ENCODE measurements at regions not wholly inside any gene's neighbourhood (a gene's known extent, or its start where the extent isn't known, plus 50 kb on each side); places are given as distances from the start of the nearest gene placed in this dataset.

DNA sequence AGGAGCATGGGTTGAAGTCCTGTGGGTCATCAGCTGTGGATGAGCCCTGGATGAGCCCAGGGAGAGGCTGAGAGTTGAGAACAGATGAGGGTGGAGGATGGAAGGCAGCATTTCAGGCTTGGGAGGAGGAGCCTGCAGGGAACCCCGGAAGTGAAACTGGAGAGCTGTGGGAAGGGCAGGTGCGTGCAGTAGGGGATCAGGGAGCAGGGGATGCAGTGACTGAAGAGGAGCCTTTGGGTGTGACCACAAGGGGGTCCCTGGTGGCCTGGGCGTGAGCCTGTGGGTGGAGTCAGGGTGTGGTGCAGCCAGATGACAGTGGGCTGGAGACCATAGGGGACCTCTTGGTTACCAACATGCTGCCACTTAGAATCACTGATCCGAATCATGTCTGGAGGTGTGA is 115.5 kb downstream of the PAPOLA start:
- DNase-seq = no peak

DNA sequence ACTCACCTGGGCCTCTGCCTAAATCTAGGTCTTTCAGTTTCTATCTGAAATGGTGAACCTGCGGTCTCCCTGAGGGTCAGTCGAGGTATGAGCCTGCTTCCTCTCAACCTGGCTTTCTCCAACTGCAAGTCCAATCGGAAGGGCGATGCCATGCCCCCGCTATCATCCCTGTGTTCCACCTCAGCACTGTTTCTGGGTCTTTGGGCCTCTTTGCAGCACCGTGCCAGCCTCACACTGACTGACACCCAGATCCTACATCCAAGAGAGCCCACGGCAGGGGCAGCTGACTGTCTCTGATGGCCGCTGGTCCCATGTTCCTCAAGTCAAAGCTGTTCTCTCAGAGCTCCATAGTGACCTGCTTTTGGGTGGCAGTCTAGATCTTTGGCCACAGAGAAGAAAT is 120.7 kb downstream of the PAPOLA start:
- no peak for DNase-seq

DNA sequence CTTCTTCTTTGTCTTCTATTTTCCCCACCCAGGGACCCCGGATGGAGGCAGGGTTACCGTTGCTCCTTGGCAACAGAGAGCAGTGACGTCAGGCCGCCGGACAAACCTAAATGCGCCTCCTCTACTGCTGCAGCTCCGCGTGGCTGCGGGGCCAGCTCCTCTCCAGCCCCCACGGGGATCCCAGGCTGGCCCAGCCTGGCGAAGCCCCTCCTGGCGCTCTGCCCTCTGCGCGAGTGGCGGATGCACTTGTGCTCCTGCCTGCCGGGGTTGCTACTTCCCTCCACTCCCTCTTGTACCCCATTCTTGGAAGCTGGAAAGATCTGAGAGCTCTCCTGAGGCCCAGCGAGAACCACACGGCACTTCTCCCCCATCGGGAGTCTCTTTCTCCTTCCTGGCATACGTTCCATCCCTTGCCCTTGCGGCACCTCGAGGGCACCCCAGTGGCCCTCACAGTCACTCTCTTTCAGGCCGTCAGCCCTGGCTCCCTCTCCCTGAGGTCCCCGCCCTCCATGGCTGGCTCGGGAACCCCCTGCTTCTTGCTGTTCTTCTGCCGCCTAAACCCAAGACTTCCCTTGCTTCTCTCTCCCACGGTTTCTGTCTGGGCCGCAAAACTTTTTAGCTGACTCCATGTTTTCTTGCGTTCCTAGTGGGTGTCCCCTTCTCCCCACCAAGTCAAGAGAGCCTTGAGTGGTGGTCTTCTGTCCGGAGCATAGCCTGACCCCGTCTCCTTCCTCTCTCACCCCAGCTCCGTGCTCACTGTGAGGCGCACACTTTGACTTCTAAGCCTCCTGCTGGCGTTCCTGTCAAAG is 121.7 kb downstream of the PAPOLA start:
- no peak for DNase-seq

DNA sequence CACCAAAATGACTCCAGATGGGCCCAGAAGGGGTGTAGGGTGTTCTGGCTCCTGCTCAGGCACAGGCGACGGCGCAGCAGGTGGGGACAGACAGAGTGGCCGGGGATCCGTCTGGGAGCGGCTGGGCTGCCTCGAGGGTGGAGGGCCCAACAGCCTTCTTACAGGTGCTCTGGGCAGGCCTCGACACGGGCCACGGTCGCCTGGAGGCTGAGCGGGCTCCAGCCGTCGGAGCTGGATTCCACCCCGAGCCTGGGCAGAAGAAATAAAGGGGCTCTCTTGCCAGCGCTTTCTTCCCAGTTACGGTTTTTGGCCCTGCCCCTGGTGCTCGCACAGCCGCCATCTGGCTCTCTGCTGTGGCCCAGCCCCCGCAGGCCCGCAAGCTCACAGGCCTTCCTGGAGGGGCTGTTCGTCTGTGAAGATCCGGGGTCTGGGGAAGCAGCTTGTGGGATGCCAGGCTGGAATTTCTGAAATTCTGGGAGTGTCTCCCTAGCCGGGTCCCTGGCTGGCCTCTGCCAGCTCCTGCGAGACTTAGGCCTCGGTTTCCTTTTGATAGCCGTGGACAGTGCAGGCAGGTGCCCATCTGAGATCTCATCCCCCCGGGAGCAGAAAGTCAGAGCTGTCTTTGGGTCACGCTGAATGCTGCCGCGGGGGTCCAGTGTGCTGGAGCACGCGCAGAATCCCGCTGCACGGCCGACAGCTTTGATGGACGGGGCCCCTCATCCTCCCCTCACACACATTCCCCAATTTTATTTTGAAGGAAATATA is 122.7 kb downstream of the PAPOLA start:
- DNase-seq = no peak

DNA sequence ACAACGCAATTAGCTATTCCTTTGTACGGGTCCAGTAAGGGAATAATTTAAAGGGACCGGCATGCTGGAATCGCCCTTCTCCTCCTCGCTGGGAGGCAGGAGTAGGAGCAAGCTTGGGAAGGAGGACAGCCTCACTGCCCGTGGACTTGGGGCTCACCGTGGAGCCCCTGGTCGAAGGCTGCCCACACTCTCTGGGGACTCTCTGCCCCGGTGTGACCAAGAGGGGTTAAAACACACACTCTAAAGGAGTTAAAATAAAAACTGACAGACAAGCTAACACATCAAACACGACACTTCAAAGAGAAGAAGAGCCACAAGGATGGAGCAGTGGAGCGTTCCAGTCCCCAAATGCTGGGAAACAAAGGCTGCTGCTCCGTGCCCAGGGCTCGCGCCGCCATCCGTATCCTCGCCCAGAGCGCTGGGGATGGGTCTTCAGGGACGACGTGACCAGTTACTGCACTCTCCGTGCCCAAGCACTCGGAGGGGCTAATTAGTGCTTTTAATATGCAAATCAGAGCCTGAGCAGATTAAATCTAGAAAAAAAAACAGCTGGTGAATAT is 123.3 kb downstream of the PAPOLA start:
- no peak for DNase-seq

DNA sequence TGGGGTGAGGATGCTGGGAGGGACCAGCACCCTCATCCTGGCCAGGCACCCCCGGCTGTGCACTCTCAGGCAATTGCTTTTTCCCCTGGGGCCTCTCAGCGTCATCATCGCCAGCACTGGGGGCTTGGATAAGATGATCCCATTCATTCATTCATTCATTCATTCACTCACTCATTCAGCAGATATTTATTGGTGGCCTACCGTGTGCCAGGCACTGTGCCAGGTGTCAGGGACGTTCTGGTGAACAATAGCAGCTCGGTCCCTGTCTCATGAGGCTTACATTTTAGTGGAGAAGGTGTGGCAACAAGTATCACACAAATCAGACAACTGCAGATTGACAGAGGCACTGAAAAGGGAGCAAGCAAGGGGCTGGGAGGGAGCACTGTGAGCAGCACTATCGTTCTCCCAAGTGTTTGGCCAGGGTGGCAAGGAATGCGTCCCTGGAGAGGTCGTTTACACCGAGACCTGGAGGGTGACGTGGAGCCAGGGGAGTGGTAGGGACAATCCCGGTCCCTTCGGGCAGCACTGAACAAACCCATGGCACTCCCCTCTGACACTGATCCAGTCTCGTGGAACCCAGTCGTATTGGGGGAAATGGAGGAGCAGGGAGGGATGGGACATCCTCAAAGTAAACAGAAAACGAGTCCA is 124.1 kb downstream of the PAPOLA start:
- DNase-seq = no peak

DNA sequence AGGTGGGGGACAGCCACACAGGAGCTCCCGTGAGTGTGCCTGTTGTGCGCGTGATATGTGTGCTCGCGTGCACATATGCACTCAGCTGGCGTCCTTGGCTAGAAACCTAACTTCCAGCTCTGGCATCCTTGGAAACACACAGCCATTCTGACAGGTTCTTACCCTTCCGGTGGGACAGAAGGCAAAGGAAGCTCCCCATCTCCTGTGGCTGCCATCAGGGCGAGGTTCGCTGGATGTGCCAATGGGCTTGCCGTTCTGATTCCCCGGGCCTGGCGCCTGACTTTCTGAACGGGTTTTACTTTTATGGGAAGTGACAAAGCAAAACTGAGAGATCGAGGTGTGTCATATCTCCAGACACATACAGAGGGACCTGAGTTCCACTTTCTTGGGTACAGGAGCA is 124.7 kb downstream of the PAPOLA start:
- no peak for DNase-seq

DNA sequence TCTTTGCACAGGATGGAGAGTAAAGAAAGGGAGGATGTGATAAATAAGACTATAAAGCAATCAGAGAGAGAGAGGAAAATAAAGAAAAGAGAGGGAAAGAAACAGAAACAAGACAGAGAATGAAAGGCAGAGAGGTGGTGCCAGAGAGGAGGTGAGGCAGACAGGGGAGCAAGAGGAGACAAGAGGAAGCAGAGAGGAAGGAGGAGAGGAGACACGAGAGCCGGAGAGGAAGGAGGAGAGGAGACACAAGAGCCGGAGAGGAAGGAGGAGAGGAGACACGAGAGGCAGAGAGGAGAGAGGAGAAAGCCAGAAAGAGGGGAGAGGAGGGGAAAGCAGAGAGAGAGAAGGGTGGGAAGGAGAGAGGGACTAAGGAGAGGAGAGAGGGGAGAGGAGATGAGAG is 125.2 kb downstream of the PAPOLA start:
- no peak for DNase-seq

DNA sequence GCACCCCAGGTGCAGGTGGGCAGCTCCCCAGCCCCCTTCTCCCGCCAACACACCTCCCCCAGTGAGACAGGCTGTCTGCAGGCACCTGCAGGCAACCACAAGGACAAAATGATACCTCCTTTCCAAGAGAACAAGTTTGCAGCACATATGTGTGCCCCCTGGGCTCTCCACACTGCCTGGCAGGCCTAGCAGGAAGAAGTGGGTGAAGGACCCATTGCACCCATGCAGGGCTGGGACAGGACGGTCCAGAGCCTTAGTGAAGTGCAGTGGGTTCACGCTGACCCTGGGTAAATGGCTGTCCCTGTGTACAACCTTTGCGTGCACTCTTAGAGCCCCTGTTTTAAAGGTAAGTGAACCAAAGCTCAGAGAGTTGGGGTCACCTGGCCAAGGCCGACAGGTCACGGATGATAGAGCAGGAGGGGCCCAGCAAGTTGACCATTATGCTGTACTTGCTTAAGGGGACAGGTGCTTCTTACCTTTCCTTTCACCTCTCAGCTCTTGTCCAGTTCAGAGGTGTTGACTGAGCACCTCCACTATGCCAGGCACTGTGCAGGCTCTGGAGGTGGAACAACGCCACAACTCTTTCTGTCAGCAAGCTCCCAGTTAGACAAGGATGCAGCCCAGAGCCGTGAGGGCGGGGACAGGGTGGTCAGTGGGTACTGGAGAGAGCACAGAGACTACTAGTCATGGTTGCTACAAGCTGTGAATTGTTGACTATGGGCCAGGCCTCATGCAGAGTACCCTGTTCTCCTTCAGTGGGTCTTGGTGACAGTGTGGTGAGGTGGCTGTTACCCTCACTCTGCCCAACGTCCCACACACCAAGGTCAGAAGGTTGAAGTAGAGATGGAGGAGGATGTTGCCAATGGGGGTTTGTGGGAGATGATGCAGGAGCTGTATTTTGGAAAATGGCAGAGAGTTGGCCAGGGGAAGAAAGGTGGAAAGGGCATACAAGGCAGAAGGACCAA is 125.9 kb downstream of the PAPOLA start:
- DNase-seq = no peak

DNA sequence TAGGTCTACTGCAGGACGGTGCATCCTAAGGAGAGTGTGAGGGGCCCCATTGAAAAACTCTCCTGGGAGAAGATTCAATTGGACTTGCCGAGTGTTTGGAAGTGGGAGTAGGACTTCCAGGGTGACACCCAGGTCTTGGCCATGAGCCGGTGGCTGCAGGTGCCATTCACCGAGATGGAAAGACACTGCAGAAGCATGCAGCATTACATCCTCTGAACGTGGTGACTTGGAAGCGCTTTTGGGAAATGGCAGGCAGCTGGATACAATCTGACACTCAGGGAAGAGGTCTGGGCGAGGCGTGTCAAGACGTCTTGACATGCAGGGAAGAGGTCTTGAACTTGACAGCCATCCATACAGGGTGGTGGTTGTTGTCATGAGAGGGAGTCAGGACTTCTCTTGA is 126.9 kb downstream of the PAPOLA start:
- no peak for DNase-seq

DNA sequence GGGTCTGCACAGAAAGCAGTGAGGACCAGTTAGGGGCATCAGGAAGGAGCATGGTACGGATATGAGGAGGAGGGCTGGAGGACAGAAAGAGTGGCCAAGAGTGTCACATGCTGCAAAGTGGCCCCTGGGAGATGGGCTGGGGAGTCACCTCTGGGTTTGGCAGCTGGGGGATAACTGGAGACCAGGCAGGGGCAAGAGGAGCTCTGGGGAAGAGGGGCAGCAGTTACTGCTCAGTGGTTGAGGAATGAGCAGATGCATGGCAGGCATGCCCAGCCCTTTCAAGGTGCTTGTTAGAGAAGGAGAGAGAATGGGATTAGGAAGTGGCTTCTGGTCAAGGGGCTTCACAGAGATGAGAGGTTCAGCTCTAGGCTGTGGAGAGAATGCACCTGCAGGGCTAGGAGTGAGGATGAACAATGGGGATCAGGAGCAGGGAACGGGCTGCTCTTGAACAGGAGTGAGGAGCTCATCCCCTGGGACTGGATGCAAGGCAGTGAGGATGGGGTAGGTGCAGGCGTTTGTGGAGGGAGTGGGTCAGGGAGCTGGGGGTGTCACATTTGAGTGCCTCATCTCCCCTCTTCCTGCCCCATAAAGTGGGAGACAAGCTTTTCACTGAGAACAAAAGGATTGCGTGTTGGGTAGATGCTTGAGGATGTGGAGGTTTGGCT is 127.5 kb downstream of the PAPOLA start:
- no peak for DNase-seq

DNA sequence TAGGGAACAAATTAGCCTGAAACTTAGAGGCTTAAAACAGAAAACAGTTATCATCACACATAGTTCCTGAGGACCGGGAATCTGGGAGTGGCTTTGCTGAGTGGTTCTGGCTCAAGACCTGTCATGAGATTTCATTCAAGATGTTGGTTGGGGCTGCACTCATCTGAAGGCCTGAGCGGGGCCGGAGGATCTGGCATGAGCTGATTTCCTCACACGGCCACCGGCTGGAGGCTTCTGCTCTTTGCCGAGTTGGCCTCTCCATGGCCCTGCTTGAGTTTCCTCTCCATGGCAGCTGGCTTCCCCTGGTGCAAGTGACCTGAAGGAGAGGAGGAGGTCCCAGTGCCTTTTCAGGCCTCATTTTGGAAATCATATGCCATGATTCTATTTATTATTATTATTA is 128.1 kb downstream of the PAPOLA start:
- DNase-seq = no peak

DNA sequence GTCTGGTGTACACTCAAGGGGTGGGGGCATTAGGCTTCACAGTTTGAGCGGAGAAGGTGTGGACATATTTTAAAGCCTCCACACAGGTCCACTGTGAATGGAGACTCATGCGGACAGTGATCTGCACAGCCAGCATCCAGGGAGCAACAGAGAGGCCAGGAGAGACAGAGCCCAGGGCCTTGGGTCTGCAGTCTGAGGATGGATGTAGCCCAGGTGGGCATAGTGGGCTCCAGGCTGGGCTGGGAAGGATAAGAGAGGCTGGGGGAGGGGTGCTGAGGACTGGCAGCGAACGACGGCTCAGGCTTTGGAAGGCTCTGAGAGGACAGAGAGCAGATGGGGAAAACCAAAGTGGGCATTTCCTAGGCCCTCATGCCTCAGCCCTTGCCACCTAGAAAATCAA is 128.8 kb downstream of the PAPOLA start:
- no peak for DNase-seq

DNA sequence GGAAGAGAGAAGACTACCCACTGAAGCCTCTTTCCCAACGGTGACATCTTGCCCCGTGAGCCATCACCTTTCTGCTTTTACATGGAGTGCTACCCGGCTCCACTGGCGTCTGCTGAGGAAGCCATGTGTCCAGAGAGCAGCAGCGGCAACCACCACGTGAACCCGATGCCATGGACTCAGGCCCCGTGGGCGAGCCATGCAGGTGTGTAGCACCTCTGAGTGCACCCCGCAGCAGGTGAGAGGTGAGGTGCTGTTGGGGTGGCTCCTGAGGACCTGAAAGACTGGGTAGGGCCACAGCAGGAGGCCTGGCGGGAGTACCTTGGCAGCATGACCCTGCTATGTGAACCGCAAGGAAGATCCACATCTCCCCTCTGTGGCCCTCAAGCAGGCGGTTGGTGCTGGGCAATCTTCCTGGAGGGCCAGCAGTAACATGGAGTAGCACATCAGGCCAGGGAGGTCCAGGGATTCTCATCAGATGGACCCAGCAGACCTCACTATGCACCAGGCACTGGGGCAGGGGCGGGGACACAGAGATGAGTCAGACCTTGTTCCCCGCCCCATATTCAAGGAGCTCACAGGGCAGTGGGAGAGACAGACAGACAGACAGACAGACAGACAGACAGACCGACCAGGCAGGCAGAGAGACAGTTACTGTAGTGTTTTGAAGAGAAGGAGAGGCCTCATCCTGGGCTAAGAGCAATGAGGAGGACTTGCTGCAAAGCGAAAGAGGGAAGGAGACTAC is 129.6 kb downstream of the PAPOLA start:
- DNase-seq = no peak

DNA sequence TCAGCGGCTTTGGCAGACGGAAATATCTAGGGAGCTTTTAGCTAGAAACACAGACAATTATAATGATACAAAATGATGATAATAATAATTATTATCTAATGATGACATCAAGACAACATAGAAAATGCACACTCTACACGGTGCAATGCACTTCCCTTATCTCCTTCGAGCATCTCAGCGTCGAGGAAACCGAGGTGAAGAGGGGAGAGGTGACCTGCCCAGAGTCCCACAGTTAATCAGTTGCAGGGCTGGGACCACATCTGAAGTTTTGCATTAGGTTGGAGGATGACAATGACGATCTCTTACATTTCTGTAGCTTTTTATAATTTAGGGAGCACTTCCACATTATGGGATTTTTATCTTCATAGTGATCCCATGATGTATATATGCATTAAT is 130.2 kb downstream of the PAPOLA start:
- DNase-seq = no peak

DNA sequence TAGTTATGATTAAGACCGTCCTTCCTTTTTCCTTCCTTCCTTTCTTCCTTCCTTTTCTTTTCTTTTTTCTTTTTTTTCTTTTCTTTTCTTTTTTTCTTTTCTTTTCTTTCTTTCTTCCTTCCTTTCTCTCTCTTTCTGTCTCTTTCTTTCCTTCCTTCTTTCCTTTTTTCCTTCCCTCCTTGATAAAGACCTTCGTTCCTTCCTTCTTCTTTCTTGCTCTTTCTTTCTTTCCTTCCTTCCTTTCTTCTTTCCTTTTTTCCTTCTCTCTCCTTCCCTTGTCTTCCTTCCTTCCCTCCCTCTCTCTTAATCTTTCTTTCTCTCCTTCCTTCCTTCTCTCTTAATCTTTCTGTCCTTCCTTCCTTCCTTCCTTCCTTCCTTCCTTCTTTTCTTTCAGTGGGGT is 130.9 kb downstream of the PAPOLA start:
- no peak for DNase-seq

DNA sequence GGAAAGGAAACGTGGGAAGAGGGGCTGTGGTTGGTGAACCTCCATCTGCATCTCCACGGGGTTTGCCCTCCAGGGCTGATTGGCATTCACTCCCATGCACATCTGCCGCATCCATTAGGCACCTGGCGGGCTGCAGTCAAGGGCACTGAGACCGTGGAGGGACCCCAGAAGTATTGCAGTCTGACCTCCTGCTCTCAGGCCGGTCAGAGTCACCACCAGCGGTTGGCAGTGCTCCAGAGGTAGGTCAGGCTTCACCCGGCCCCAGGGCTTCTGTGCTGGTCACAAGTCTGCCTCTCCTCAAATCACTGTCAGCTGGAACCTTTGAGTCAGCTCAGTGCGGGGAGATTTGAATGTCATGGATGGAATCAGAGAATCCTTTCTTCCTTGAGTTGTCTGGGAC is 132.3 kb downstream of the PAPOLA start:
- no peak for DNase-seq

DNA sequence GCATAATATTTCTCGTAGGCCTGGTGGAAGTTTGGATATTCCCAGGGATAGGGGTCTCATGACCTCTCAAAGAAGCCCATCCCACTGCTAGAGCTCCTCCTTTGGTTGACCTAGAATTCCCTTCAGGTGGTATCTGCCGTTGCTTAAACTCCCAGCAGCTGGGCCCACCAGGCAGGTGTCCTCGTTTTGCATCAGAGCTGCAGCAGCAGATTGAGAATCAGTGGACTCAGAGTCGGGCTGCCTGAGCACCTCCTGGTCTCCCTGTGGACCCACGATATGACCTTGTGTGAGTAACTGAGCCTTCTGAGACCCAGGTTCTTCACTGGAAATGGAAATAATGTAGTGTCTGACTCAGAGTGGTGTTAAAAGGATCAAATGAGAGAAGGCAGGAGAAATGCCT is 132.7 kb downstream of the PAPOLA start:
- no peak for DNase-seq

DNA sequence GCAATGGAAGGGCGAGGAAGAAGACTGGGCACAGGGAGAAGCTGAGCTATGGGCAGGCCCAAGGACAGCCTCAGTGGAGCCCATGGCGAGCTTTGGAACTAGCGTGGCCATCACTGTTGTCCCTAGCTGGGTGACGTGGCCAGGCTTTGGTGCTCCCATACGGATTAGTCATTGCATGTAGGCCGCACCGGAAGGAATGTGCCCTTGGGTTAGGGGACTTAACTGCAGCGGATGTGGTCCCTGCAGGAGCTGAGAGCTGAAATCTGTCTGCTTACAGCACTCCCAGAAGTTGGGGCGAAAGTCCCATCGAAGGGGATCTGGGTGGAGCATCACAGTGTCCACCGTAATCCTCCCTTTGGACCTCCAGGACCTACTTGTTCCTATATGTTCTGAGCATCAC is 133.7 kb downstream of the PAPOLA start:
- DNase-seq = no peak

DNA sequence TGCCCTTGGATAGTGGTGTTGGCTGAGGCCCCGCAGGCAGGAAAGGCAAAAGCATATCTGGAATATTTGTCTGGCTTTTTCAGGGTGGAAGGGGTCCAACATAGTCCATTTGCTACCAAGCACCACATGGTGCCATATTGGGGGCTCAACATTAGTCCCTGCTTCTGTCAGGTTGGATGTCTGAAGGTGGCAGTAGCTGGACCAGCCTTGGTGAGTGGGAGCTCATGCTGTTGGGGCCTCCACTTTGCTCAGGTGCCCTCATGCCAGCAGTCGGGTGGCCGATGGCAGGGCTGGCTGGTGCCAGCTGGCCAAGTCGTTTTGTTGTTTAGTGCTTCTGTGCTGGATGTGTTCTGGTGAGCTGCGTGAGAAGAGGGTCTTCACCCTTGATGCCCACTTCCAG is 135.3 kb downstream of the PAPOLA start:
- DNase-seq = no peak

Data from dermis blood vessel endothelial cell (primary cell).